ENCODE measurements at regions not wholly inside any gene's neighbourhood (a gene's known extent, or its start where the extent isn't known, plus 50 kb on each side); places are given as distances from the start of the nearest gene placed in this dataset.

- H3K79me2 ChIP-seq (ENCODE audit: insufficient read depth): no peaks in the 10 kb centered on the region
- WGBS (ENCODE audit: low lambda C conversion rate): 30% methylated on average over 3 of the region's 3 CpGs
- H3K36me3 ChIP-seq (replicated peaks in 1 of 2; ENCODE audit: control insufficient read depth in 1 of 2, insufficient read depth in 2 of 2, low read length in 1 of 2): no peaks in the 10 kb centered on the region
- ChIA-PET CTCF (no interaction called here), POLR2A (no interaction called here)
- no peaks in the 10 kb centered on the region for H3F3A ChIP-seq (replicated peaks; ENCODE audit: insufficient read depth)
- no peak overlapping the region for H2AFZ ChIP-seq (ENCODE audit: low read depth)
- H3K27me3 ChIP-seq (ENCODE audit: insufficient read depth): no peaks in the 10 kb centered on the region
- H3K9me3 ChIP-seq: no peaks in the 10 kb centered on the region
- H3K4me2 ChIP-seq: no peak overlapping the region
- no peaks in the 10 kb centered on the region for H3K9me2 ChIP-seq
- H3K4me1 ChIP-seq (ENCODE audit: control insufficient read depth in 1 of 2, insufficient read depth in 2 of 2, low read depth in 1 of 2, low read length in 1 of 2): no peaks in the 10 kb centered on the region; a peak in 1 of 4 replicates
- DNase-seq: no peak
- H3K27ac ChIP-seq (ENCODE audit: low read depth in 2 of 2, low read length in 1 of 2): no peak overlapping the region
- no peak overlapping the region for H3K9ac ChIP-seq
- no peaks in the 10 kb centered on the region for H4K20me1 ChIP-seq (ENCODE audit: insufficient read depth)
- H3K4me3 ChIP-seq (ENCODE audit: low read depth in 2 of 2, low read length in 1 of 2): no peak overlapping the region
- TF ChIP-seq NRF1 (IDR thresholded peaks at IDR 0.05; ENCODE audit: low read depth, low read length): no peak
- no peak for TF ChIP-seq ELF1 (IDR thresholded peaks at IDR 0.05)
- no peak for TF ChIP-seq FOXJ3 (CRISPR knock-in tag; IDR thresholded peaks at IDR 0.05)
- no peak for TF ChIP-seq POLR2AphosphoS5 (IDR thresholded peaks at IDR 0.05; ENCODE audit: low read depth, low read length)
- no peak for TF ChIP-seq MXI1 (IDR thresholded peaks at IDR 0.05; ENCODE audit: low read depth, low read length)
- TF ChIP-seq, protein P1, sequence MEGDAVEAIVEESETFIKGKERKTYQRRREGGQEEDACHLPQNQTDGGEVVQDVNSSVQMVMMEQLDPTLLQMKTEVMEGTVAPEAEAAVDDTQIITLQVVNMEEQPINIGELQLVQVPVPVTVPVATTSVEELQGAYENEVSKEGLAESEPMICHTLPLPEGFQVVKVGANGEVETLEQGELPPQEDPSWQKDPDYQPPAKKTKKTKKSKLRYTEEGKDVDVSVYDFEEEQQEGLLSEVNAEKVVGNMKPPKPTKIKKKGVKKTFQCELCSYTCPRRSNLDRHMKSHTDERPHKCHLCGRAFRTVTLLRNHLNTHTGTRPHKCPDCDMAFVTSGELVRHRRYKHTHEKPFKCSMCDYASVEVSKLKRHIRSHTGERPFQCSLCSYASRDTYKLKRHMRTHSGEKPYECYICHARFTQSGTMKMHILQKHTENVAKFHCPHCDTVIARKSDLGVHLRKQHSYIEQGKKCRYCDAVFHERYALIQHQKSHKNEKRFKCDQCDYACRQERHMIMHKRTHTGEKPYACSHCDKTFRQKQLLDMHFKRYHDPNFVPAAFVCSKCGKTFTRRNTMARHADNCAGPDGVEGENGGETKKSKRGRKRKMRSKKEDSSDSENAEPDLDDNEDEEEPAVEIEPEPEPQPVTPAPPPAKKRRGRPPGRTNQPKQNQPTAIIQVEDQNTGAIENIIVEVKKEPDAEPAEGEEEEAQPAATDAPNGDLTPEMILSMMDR (IDR thresholded peaks at IDR 0.05): no peak
- TF ChIP-seq ZBTB33 (IDR thresholded peaks at IDR 0.05; ENCODE audit: borderline replicate concordance, low read depth): no peak
- no peak for TF ChIP-seq EZH2phosphoT487 (IDR thresholded peaks at IDR 0.05; ENCODE audit: borderline replicate concordance, low read depth)
- no peak for TF ChIP-seq JUND (IDR thresholded peaks at IDR 0.05)
- TF ChIP-seq RFX5 (IDR thresholded peaks at IDR 0.05; ENCODE audit: low read length): no peak
- no peak for TF ChIP-seq TEAD4 (IDR thresholded peaks at IDR 0.05; ENCODE audit: borderline replicate concordance, insufficient read depth)
- no peak for TF ChIP-seq MEF2A (IDR thresholded peaks at IDR 0.05; ENCODE audit: borderline replicate concordance, low read depth)
- no peak for TF ChIP-seq GABPA (IDR thresholded peaks at IDR 0.05; ENCODE audit: low read depth)
- TF ChIP-seq USF1 (IDR thresholded peaks at IDR 0.05; ENCODE audit: borderline replicate concordance, low read depth): no peak
- no peak for TF ChIP-seq SIN3A (IDR thresholded peaks at IDR 0.05; ENCODE audit: borderline replicate concordance, low read depth, low read length)
- TF ChIP-seq MAX (IDR thresholded peaks at IDR 0.05; ENCODE audit: low read depth): no peak
- TF ChIP-seq TCF12 (IDR thresholded peaks at IDR 0.05): no peak
- TF ChIP-seq GATA2 (CRISPR knock-in tag; IDR thresholded peaks at IDR 0.05): no peak
Measured at GRCh38 chr6:6901945-6902344, 205.8 kb upstream of the RREB1 start.

Data from SK-N-SH (cell line).